PC-3 (cell line): ENCODE measurements at regions not wholly inside any gene's neighbourhood (a gene's known extent, or its start where the extent isn't known, plus 50 kb on each side); places are given as distances from the start of the nearest gene placed in this dataset.

Experiments
- CTCF ChIP-seq: fragments of 300-600 bp; sonication (generic); conservative IDR thresholded peaks from 2 replicates; pipeline ENCODE4 v1.5.1; 2017; ENCODE audit warnings: antibody characterized with exemption, low read depth, mild to moderate bottlenecking, low read length
- EZH2phosphoT487 ChIP-seq: fragments of 300-600 bp; sonication (generic); IDR thresholded peaks from 2 replicates; pipeline ENCODE4 v1.6.1; 2018; ENCODE audit warnings: mild to moderate bottlenecking, antibody characterized with exemption, low read length, borderline replicate concordance

GRCh38 chr10:20685462-20685861 is 211.6 kb downstream of the NEBL start:
- TF ChIP-seq CTCF (no peak), EZH2phosphoT487 (no peak)
